Stomach smooth muscle (tissue), 2 donors: ENCODE measurements at regions not wholly inside any gene's neighbourhood (a gene's known extent, or its start where the extent isn't known, plus 50 kb on each side); places are given as distances from the start of the nearest gene placed in this dataset.

Experiments used
- H3K27ac ChIP-seq: one replicate; pipeline ENCODE4 v1.7.0; 2013; ENCODE audit warnings: mild to moderate bottlenecking, low read length, inconsistent platforms
- H3K27me3 ChIP-seq, 2 donors: one replicate each; pipeline ENCODE4 v1.7.0; 2013; ENCODE audit warnings: low read length in 2 of 2; ENCODE audit not compliant: insufficient read depth in 2 of 2, control insufficient read depth in 1 of 2
- H3K36me3 ChIP-seq, 2 donors: one replicate each; pipeline ENCODE4 v1.7.0; 2013; ENCODE audit warnings: low read length in 2 of 2; ENCODE audit not compliant: control insufficient read depth in 2 of 2, insufficient read depth in 2 of 2
- H3K4me1 ChIP-seq: one replicate; pipeline ENCODE4 v1.7.0; 2013; ENCODE audit warnings: low read length; ENCODE audit not compliant: control insufficient read depth, insufficient read depth
- H3K4me3 ChIP-seq, 2 donors: one replicate each; pipeline ENCODE4 v1.7.0; 2013; ENCODE audit warnings: low read length in 2 of 2
- H3K9ac ChIP-seq, 2 donors: one replicate each; pipeline ENCODE4 v1.7.0; 2013; ENCODE audit warnings: low read length in 2 of 2, mild to moderate bottlenecking in 1 of 2
- H3K9me3 ChIP-seq, 2 donors: one replicate each; pipeline ENCODE4 v1.7.0; 2013; ENCODE audit warnings: low read length in 2 of 2; ENCODE audit not compliant: control insufficient read depth in 2 of 2
- donor health status: healthy.
- donor health status: Pancreatic carcinoma.

DNA sequence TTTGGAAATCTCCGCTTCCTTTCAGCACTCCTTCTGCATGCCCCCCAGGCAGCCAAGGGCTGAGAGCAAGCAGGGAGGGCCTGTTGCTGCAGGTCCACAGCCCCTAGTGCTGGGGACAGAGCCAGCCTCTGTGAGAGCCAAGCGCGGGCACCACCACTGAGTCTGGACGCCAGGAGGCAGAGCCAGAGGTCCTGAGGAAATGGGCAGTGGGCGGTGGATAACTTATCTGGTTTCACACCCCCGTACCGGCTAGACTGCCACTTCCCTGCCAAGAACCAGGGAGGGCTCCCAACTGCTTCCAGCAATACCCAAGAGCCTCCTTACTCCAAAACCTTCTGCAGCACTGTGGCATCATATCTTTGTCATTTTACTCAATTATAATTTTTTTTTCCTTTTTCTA lies 141.6 kb upstream of the IGF1R start:
- Histone ChIP-seq H3K9ac (no peak overlapping the region), H3K36me3 (no peaks in the 10 kb centered on the region), H3K27me3 (peaks cover 0 to 2% of the 10 kb centered on the region in 2 donors), H3K27ac (no peak overlapping the region), H3K4me3 (no peak overlapping the region), H3K9me3 (no peaks in the 10 kb centered on the region), H3K4me1 (peaks cover 3% of the 10 kb centered on the region)

DNA sequence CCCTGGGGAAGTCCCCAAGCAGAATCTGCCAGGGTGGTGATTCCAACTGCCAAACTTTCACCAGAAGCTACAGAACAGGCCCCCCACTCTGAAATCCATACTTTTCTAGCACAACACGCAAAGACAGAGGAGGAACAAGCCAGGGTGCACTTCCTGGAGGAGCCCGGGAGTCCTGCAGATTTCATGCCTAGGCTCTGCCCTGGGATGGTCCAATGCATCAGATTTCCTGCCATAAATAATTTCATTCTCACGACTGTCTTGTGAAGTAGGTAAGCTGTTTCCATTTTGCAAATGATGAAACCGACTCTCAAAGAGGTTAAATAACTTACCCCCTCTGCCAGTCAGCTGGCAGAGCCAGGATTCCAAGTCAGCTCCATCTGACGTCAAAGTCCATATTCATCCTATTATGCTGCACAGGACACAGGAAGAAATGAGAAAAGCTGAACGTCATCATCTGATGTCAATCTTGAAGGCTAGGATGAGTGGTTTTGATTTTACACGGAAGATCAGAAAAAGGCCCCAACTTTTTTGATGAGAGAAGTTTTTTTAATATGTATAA lies 134.8 kb upstream of the IGF1R start:
- Histone ChIP-seq H3K4me3 (no peak overlapping the region), H3K27ac (no peak overlapping the region)

DNA sequence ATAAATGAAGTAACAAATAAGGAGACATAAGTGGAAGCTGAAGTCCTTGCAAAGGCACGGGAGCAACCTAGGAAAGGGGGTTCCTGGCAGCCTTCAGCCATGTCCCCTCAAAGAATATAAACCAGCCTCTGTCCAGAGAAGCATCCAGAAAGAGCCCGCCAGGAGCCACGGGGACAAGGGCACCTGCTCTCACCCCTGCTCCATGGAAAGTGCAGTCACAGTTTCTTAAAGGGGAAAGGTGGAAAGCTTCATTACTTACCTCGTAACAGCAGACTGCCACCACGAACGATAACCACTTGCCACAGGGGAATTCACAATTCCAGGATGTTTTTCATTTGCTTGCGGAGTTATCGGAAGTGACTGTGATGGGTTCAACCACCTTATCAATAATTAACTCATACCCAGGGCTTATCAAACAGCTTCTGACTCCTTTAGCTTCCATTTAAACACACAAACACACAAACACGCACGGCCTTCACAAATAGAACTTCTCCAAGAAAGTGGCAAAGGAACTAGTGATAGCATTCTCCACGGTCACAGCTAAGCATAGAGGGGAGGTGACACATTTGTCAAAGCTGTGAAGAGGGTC lies 134.2 kb upstream of the IGF1R start:
- Histone ChIP-seq H3K36me3 (no peaks in the 10 kb centered on the region), H3K27ac (no peak overlapping the region), H3K27me3 (no peaks in the 10 kb centered on the region), H3K9me3 (no peaks in the 10 kb centered on the region), H3K4me3 (no peak overlapping the region), H3K4me1 (peaks cover under 1% of the 10 kb centered on the region), H3K9ac (no peak overlapping the region)

More for the DNA sequence above, 134.8 kb upstream of the IGF1R start:
- no peak overlapping the region for H3K9ac ChIP-seq
- no peaks in the 10 kb centered on the region for H3K36me3 ChIP-seq
- H3K27me3 ChIP-seq, result no peaks in the 10 kb centered on the region
- no peaks in the 10 kb centered on the region for H3K4me1 ChIP-seq
- no peaks in the 10 kb centered on the region for H3K9me3 ChIP-seq

DNA sequence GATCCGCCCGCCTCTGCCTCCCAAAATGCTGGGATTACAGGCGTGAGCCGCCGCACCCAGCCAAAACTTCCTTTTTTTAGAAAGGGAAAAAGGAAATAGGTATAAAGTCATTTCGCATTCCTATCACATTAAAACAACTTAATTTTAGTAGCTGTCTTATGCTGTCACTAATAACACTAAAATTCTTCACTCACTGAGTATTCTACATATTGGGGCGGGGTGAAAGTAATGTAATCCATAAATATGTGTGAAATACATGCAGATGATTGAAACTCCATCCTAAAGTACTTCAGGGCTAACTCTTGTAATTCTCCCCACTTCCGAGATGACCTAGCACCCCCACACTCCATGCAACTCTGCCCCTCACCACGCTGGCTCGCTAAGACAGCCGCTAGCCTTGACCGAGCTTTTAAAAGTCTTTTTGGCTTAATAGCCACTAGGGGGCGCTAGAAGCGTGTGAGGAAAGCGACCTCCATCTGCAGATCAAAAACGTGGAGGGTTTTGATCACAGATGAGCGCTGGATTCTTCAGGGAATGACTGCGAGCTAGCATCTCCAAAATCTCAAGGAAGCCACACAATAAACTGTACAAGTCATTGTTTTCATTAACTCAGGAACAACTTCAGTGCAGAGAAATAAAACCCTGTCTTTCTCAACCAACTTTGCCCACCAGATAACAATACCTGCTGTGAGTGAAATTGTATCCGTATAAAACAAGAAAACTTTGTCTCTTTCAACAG lies 129.3 kb upstream of the IGF1R start:
- Histone ChIP-seq H3K27ac (no peak overlapping the region), H3K9ac (no peak overlapping the region)

GRCh38 chr15:98519767-98520550 lies 128.4 kb upstream of the IGF1R start:
- Histone ChIP-seq H3K4me1 (peaks cover 2% of the 10 kb centered on the region), H3K27ac (no peak overlapping the region), H3K27me3 (no peaks in the 10 kb centered on the region), H3K9me3 (no peaks in the 10 kb centered on the region), H3K4me3 (no peak overlapping the region), H3K9ac (no peak overlapping the region), H3K36me3 (no peaks in the 10 kb centered on the region)

More for the DNA sequence above, 129.3 kb upstream of the IGF1R start:
- Histone ChIP-seq H3K9me3 (no peaks in the 10 kb centered on the region), H3K36me3 (no peaks in the 10 kb centered on the region), H3K4me1 (peaks cover 2% of the 10 kb centered on the region), H3K27me3 (no peaks in the 10 kb centered on the region), H3K4me3 (no peak overlapping the region)

- H3K9ac ChIP-seq, result no peak overlapping the region
- H3K9me3 ChIP-seq, result no peaks in the 10 kb centered on the region
- no peaks in the 10 kb centered on the region for H3K36me3 ChIP-seq
- no peaks in the 10 kb centered on the region for H3K27me3 ChIP-seq
- H3K4me1 ChIP-seq, result peaks cover 2% of the 10 kb centered on the region
- no peak overlapping the region for H3K27ac ChIP-seq
- H3K4me3 ChIP-seq, result no peak overlapping the region
Observed at GRCh38 chr15:98522127-98522526, 126.2 kb upstream of the IGF1R start.

GRCh38 chr15:98523912-98524662 lies 124.3 kb upstream of the IGF1R start:
- Histone ChIP-seq H3K4me3 (no peak overlapping the region), H3K27ac (no peak overlapping the region), H3K27me3 (no peaks in the 10 kb centered on the region)

GRCh38 chr15:98524838-98525660 lies 123.3 kb upstream of the IGF1R start:
- no peaks in the 10 kb centered on the region for H3K36me3 ChIP-seq
- H3K27me3 ChIP-seq, result no peaks in the 10 kb centered on the region
- H3K4me3 ChIP-seq, result peak overlapping the region; percentile 31 to 47
- H3K4me1 ChIP-seq, result no peaks in the 10 kb centered on the region
- peak overlapping the region in 1 of 2 donors; percentile 34 for H3K9ac ChIP-seq
- no peaks in the 10 kb centered on the region for H3K9me3 ChIP-seq
- H3K27ac ChIP-seq, result no peak overlapping the region

More at GRCh38 chr15:98523912-98524662, 124.3 kb upstream of the IGF1R start:
- peaks cover 2% of the 10 kb centered on the region for H3K4me1 ChIP-seq
- H3K9ac ChIP-seq, result no peak overlapping the region
- no peaks in the 10 kb centered on the region for H3K36me3 ChIP-seq
- H3K9me3 ChIP-seq, result no peaks in the 10 kb centered on the region

GRCh38 chr15:98525661-98526001 lies 122.7 kb upstream of the IGF1R start:
- Histone ChIP-seq H3K9me3 (no peaks in the 10 kb centered on the region), H3K36me3 (no peaks in the 10 kb centered on the region), H3K4me3 (peak overlapping the region; percentile 31 to 47), H3K4me1 (no peaks in the 10 kb centered on the region), H3K27ac (no peak overlapping the region), H3K27me3 (no peaks in the 10 kb centered on the region), H3K9ac (peak overlapping the region; percentile 2 to 34)
